Erythroblast (primary cell): ENCODE measurements at regions not wholly inside any gene's neighbourhood (a gene's known extent, or its start where the extent isn't known, plus 50 kb on each side); places are given as distances from the start of the nearest gene placed in this dataset.

Source experiments
- GATA1 ChIP-seq: IDR thresholded peaks from 2 replicates; pipeline ENCODE4 v1.6.1; 2011; ENCODE audit warnings: low read depth, mild to moderate bottlenecking, control low read depth, low read length, moderate library complexity
- POLR2A ChIP-seq: IDR thresholded peaks from 2 replicates; pipeline ENCODE4 v1.6.1; 2011; ENCODE audit warnings: mild to moderate bottlenecking, low read length

- TF ChIP-seq POLR2A (no peak), GATA1 (no peak)
Observed at GRCh38 chr5:98144710-98145109, 628.8 kb upstream of the RGMB start.
